Fibroblast of upper back skin (primary cell): ENCODE measurements at regions not wholly inside any gene's neighbourhood (a gene's known extent, or its start where the extent isn't known, plus 50 kb on each side); places are given as distances from the start of the nearest gene placed in this dataset.
A peak's percentile ranks its signal among the peaks of the same experiment; 100 is the strongest.
"Not testable (repeated sequence)": the region's sequence is repeated elsewhere in the genome, so short reads cannot be mapped to it uniquely, and the experiment has no call there.

Experiments
- DNase-seq: peaks from one replicate; pipeline ENCODE4 v3.0.0-alpha.2; 2013

DNA sequence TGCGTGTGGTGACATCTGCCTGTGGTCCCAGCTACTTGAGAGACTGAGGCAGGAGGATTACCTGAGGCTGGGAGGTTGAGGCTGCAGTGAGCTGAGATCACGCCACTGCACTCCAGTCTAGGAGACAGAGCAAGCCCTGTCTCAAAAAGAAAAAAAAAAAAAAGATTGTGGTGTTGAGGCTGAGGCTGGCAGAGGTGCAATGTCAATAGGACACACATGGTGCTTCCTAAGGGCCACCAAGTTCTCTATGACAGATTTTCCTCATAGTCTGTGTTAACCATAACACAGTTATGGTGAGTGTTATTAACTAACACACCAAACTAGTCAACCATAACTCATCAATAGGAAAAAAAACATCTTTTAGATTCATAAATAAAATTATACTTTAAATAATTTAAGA, 494.4 kb downstream of the TMX3 start:
- DNase-seq = no peak

DNA sequence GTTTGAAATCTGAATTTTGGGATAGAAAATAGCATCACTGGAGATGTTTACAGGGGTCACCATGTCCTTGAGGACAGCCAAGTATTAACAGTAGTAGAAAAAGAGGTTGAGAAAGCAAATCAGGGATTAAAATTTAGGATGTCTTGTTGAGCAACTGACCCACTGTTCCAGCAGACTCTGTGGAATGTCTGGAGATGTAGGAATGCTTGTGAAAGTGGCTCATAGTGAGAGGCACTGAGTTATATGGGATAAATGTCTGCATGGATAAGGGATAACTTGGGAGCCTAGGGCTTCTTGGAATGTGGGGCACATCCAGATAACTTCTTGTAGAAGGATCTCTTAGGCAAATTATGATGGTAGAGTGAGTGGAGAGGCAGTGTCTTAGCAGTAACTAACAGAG, 495.0 kb downstream of the TMX3 start:
- peak; percentile 83 for DNase-seq

DNA sequence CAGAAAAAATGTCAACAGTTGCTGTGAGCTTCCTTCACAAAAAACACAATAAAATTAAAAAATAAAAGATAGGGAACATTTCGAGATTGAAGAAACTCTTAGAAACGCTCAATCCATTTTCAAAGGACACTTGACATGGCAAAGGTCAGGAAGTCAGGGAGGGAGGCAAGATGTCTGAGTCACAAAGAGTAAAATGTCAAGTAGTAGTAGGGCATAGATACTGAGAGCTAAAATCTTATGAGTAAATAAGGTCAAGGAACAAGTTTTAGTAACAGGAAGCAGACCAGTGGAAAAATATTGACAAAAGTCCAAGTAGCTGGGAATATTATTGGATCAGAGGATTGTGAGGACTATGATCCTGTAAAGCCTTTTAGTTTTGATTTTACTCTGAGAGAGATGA, 495.6 kb downstream of the TMX3 start:
- DNase-seq = no peak

- DNase-seq = peak; percentile 28
These were observed 499.0 kb downstream of the TMX3 start for GRCh38 chr18:68215931-68216330.

- DNase-seq = no peak
These were observed 528.9 kb downstream of the TMX3 start for GRCh38 chr18:68186039-68186438.

GRCh38 chr18:68181956-68182355, 533.0 kb downstream of the TMX3 start:
- peak; percentile 78 for DNase-seq

DNA sequence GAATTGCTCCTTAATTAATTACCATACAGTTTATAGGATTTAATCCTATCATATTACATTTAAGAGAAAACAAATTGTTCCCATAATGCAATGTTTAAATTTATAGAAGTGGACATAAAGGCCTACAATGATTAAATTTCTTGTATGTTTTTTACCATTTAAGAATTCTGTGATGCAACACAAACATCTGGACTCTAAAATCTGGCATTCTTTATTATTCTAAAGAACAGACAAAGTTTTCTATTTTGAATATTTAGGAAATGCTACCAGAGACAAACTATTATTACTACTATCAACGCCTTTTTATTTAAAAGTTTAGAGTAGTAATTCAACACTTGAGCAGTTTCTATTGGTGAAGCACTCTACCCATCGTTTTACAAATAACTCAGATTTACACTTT, 535.1 kb downstream of the TMX3 start:
- DNase-seq = no peak

DNA sequence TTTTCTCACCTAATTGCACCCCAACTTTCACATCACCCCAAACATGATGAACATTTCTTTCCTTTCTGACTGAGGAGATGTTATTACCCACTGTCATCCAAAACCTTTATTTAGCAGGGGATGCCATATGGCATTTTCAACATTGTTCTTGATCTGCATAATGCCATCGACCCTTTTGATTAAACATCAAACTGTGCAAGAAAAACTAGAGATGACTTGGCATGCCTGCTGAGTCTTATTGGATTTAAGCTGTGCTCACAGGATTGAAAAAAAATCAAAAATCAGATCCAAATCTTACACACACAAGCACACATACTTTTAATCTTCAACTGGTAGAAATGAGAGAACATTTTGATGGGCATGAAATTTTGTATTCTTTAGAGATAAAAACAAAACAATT, 536.0 kb downstream of the TMX3 start:
- DNase-seq = no peak

GRCh38 chr18:68177807-68178702, 536.9 kb downstream of the TMX3 start:
- DNase-seq = peak; percentile 99

DNA sequence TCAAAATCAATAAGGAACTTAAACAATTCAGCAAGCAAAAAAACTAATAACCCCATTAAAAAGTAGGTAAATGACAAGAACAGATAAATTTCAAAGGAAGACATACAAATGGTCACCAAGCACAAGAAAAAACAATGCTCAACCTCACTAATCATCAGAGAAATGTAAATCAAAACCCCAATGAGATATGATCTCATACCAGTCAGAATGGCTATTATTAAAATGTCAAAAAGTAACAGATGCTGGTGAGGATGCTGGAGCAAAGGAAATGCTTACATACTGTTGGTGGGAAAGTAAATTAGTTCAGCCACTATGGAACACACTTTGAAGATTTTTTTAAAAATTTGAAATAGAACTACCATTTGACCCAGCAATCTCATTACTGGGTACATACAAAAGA, 538.0 kb downstream of the TMX3 start:
- DNase-seq = peak; percentile 44

DNA sequence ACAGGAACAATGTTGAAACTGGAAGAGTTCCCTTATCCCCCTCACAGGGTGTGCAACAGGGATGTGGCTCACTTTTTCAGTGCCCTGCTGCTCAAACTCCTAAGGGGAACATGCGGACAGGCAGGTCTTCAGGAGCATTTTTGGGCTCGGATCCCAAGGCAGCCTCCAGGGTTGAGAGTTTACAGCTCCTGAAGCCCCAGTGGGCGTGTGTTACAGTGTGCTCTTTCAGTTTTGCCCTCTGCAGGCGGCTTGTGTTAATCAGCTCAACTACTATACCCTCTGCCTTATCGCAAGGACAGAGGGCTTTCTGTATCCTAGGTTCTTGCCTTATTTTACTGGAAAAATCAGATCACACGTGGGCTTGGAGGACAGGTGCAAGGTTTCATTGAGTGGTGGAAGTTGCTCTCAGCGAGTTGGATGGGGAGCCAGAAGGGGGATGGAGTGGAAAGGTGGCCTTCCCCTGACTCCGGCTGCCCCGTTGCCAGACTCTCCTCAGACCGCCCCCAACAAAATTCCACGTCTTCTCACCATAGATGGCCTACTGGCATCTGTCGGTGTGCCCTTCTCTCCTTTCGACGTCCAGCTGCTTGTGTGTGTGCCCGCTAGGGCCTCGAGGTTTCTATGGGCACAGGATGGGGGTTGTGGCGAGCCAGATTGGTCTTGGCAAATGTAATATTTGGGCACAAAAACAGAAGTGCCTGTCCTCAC, 541.9 kb downstream of the TMX3 start:
- DNase-seq = no peak

GRCh38 chr18:68164909-68165308, 550.0 kb downstream of the TMX3 start:
- DNase-seq = no peak

DNA sequence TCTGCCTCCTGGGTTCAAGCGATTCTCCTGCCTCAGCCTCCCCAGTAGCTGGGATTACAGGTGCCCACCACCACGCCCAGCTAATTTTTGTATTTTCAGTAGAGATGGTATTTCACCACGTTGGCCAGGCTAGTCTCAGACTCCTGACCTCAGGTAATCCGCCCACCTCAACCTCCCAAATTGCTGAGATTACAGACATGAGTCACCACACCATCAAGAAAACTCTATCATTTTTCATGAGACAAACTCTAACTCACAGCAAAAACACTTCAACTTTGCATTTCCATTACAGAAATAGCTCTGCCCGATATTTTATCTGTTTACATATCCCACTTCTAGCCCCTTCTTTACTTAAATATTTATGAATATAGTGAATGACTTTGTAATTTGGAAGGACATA, 561.1 kb downstream of the TMX3 start:
- not testable (repeated sequence) for DNase-seq

DNA sequence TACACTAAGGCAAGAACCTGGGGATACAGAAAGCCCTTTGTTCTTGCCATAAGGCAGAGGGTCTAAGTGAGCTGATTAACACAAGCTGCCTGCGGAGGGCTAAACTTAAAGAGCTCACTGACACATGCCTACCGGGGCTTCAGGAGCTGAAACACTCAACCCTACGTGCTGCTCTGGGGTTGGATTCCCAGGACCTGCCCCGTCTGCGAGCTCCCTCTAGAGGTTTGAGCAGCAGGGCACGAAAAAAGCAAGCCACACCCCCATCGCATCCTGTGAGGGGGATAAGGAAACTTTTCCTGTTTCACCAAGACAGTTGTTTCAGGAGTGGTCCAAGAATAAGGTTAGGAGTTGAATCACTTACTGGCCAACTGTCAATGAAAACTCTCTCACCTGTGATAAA, 562.1 kb downstream of the TMX3 start:
- no peak for DNase-seq

- DNase-seq = no peak
These were observed 563.9 kb downstream of the TMX3 start for GRCh38 chr18:68150961-68151360.

GRCh38 chr18:68148863-68149262, 566.0 kb downstream of the TMX3 start:
- no peak for DNase-seq

DNA sequence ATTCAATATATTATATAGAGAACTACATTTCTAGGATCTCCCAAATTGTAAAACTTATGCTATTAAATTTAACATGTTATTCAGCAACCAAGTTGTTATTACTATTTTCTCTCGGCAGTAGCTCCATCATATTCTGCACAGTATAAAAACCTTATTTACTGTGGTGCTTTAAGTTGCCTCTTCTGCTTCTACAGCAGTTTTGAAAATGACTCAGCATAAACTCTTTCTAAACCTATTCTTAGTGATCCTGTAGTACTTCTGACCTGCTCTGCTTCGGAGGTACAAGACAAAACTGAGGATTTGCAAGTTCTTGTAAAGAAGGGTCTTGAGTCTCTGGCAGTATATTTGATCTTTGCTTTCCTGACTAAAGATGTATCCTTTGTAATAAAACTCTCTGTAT, 567.2 kb downstream of the TMX3 start:
- no peak for DNase-seq

GRCh38 chr18:68121826-68122225, 593.1 kb downstream of the TMX3 start:
- DNase-seq = peak; percentile 47

GRCh38 chr18:68121308-68121707, 593.6 kb downstream of the TMX3 start:
- DNase-seq = peak; percentile 10

DNA sequence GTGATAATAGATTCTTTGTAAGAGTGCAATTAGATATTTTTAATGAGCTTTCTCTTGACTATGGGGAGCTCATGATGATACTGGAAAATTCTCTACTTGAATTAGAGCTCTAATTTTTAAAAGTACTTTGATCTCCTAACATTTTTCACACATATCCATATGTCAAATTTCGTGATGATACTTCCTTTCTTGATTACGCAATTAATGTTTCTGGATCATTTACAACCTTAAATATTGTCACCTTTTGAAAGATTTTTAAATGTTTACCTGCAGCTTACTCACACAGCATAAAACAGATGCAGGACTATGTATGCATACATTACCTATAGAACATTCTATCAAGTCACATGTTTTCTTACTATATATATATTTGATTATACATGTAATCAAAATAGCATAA, 598.5 kb upstream of the DSEL start:
- no peak for DNase-seq

DNA sequence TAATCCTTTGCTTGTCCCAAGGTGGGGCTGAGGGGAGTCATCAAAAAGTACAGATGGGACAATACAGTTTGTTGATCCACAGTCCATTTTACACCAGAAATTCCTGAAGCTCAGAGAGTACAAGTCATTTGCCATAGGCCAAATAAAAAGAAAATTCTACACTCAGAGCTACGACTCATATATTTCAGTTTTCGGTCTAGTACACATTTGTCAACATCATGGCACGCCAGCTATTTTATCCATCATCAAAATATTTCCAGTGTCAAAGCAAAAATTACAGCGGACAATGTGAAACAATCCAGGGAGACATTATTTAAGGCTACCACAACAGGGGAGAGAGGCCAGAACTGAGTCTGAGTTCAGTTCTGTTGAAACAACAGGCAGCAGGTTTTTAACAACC, 587.5 kb upstream of the DSEL start:
- DNase-seq = peak; percentile 27

GRCh38 chr18:68103561-68103960, 587.0 kb upstream of the DSEL start:
- no peak for DNase-seq

GRCh38 chr18:68102117-68102516, 585.6 kb upstream of the DSEL start:
- no peak for DNase-seq

DNA sequence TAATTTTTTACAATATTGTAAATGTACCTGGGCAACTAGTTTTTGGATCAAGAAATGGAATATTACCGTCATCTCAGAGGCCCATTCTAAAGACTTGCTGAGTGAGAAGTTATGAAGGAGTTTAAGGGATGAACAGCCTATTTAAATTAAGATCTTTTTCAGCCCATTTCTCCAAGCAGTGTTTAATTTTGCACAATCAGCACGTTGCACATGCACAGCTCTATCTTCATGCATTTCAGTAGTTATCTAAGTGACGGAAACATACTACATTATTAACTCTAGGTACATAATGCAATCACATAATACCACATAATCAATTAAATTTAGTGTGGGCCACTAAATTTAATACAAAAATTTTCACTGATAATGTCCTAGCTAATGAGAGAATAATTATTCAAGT, 582.1 kb upstream of the DSEL start:
- DNase-seq = no peak
